GM19239 (cell line): ENCODE measurements at regions not wholly inside any gene's neighbourhood (a gene's known extent, or its start where the extent isn't known, plus 50 kb on each side); places are given as distances from the start of the nearest gene placed in this dataset.
"Not testable (repeated sequence)": the region's sequence is repeated elsewhere in the genome, so short reads cannot be mapped to it uniquely, and the experiment has no call there.

ENCODE experiments used
- DNase-seq: peaks from one replicate; pipeline ENCODE4 v3.0.0; 2011; ENCODE audit warnings: low spot score; ENCODE audit not compliant: insufficient read length
- FAIRE-seq: peaks from 2 replicates; lab custom pipeline; 2011; peaks lifted over from hg19 to GRCh38; lab: Jason Lieb, UNC

- DNase-seq, FAIRE-seq: not testable (repeated sequence)
Measured at GRCh38 chr5:92216852-92217251, 833.7 kb upstream of the ARRDC3 start.

- FAIRE-seq (no peak), DNase-seq (no peak)
Measured at GRCh38 chr5:92215116-92215515, 832.0 kb upstream of the ARRDC3 start.

- no peak for DNase-seq
- no peak for FAIRE-seq
Measured at GRCh38 chr5:92208265-92208664, 825.1 kb upstream of the ARRDC3 start.

- FAIRE-seq: no peak
- no peak for DNase-seq
Measured at GRCh38 chr5:92207151-92207550, 824.0 kb upstream of the ARRDC3 start.

GRCh38 chr5:92206681-92207080 lies 823.6 kb upstream of the ARRDC3 start:
- no peak for DNase-seq
- no peak for FAIRE-seq

- not testable (repeated sequence) for FAIRE-seq, DNase-seq
Measured at GRCh38 chr5:92199035-92199434, 815.9 kb upstream of the ARRDC3 start.

GRCh38 chr5:92181656-92182055 lies 798.5 kb upstream of the ARRDC3 start:
- no peak for FAIRE-seq
- DNase-seq: no peak

GRCh38 chr5:92180391-92180790 lies 797.3 kb upstream of the ARRDC3 start:
- FAIRE-seq: no peak
- no peak for DNase-seq

- no peak for FAIRE-seq
- no peak for DNase-seq
Measured at GRCh38 chr5:92179651-92180050, 796.5 kb upstream of the ARRDC3 start.

GRCh38 chr5:92177926-92178487 lies 794.9 kb upstream of the ARRDC3 start:
- no peak for DNase-seq
- FAIRE-seq: no peak

- no peak for FAIRE-seq
- DNase-seq: no peak
Measured at GRCh38 chr5:92163906-92164305, 780.8 kb upstream of the ARRDC3 start.

- DNase-seq (no peak), FAIRE-seq (no peak)
Measured at GRCh38 chr5:92147798-92148197, 764.7 kb upstream of the ARRDC3 start.

GRCh38 chr5:92147266-92147665 lies 764.1 kb upstream of the ARRDC3 start:
- FAIRE-seq (no peak), DNase-seq (no peak)

GRCh38 chr5:92145852-92146251 lies 762.7 kb upstream of the ARRDC3 start:
- FAIRE-seq: no peak
- no peak for DNase-seq

GRCh38 chr5:92144824-92145223 lies 761.7 kb upstream of the ARRDC3 start:
- no peak for DNase-seq
- no peak for FAIRE-seq

GRCh38 chr5:92132294-92132908 lies 749.3 kb upstream of the ARRDC3 start:
- not testable (repeated sequence) for FAIRE-seq

GRCh38 chr5:92126182-92126581 lies 743.1 kb upstream of the ARRDC3 start:
- FAIRE-seq (no peak), DNase-seq (no peak)

More at GRCh38 chr5:92132294-92132908, 749.3 kb upstream of the ARRDC3 start:
- not testable (repeated sequence) for DNase-seq

GRCh38 chr5:92119110-92119509 lies 736.0 kb upstream of the ARRDC3 start:
- DNase-seq (no peak), FAIRE-seq (no peak)

GRCh38 chr5:92106808-92107207 lies 723.7 kb upstream of the ARRDC3 start:
- FAIRE-seq: no peak
- no peak for DNase-seq

- no peak for FAIRE-seq
- DNase-seq: no peak
Measured at GRCh38 chr5:92104126-92104525, 721.0 kb upstream of the ARRDC3 start.

- DNase-seq (no peak), FAIRE-seq (no peak)
Measured at GRCh38 chr5:92102313-92102712, 719.2 kb upstream of the ARRDC3 start.

GRCh38 chr5:92092239-92092638 lies 709.1 kb upstream of the ARRDC3 start:
- no peak for FAIRE-seq

More at GRCh38 chr5:92092239-92092638, 709.1 kb upstream of the ARRDC3 start:
- no peak for DNase-seq
